Erythroblast (primary cell): ENCODE measurements at regions not wholly inside any gene's neighbourhood (a gene's known extent, or its start where the extent isn't known, plus 50 kb on each side); places are given as distances from the start of the nearest gene placed in this dataset.
"Not testable (repeated sequence)": the region's sequence is repeated elsewhere in the genome, so short reads cannot be mapped to it uniquely, and the experiment has no call there.

ENCODE experiments used
- DNase-seq, 2 experiments: peaks; one replicate each; lab custom pipeline; 2025; lab: John Stamatoyannopoulos, UW
- GATA1 ChIP-seq: IDR thresholded peaks from 2 replicates; pipeline ENCODE4 v1.6.1; 2011; ENCODE audit warnings: low read depth, mild to moderate bottlenecking, control low read depth, low read length, moderate library complexity
- POLR2A ChIP-seq: IDR thresholded peaks from 2 replicates; pipeline ENCODE4 v1.6.1; 2011; ENCODE audit warnings: mild to moderate bottlenecking, low read length

- DNase-seq: no peak
- no peak for TF ChIP-seq POLR2A
- no peak for TF ChIP-seq GATA1
These were observed 450.2 kb upstream of the MDGA2 start for GRCh38 chr14:48125654-48126053.

GRCh38 chr14:48113713-48114112, 438.3 kb upstream of the MDGA2 start:
- DNase-seq: no peak
- TF ChIP-seq GATA1: no peak
- no peak for TF ChIP-seq POLR2A

GRCh38 chr14:48111151-48111550, 435.7 kb upstream of the MDGA2 start:
- DNase-seq: no peak
- TF ChIP-seq GATA1: no peak
- TF ChIP-seq POLR2A: no peak

GRCh38 chr14:48107646-48108045, 432.2 kb upstream of the MDGA2 start:
- DNase-seq: no peak
- TF ChIP-seq GATA1: no peak
- no peak for TF ChIP-seq POLR2A

- TF ChIP-seq GATA1 (no peak), POLR2A (no peak)
- no peak for DNase-seq
These were observed 421.5 kb upstream of the MDGA2 start for GRCh38 chr14:48096897-48097296.

- DNase-seq: no peak
These were observed 411.1 kb upstream of the MDGA2 start for GRCh38 chr14:48086516-48086915.

GRCh38 chr14:48075487-48075886, 400.1 kb upstream of the MDGA2 start:
- no peak for TF ChIP-seq GATA1
- no peak for TF ChIP-seq POLR2A
- no peak for DNase-seq

More at GRCh38 chr14:48086516-48086915, 411.1 kb upstream of the MDGA2 start:
- TF ChIP-seq GATA1: no peak
- no peak for TF ChIP-seq POLR2A

- DNase-seq: no peak
- no peak for TF ChIP-seq GATA1
- no peak for TF ChIP-seq POLR2A
These were observed 377.6 kb upstream of the MDGA2 start for GRCh38 chr14:48052973-48053372.

- TF ChIP-seq POLR2A (no peak), GATA1 (no peak)
- DNase-seq: no peak
These were observed 360.4 kb upstream of the MDGA2 start for GRCh38 chr14:48035836-48036235.

- TF ChIP-seq POLR2A (no peak), GATA1 (no peak)
- DNase-seq: no peak
These were observed 351.7 kb upstream of the MDGA2 start for GRCh38 chr14:48027115-48027514.

GRCh38 chr14:48023881-48024280, 348.5 kb upstream of the MDGA2 start:
- DNase-seq: no peak

GRCh38 chr14:48011484-48011883, 336.1 kb upstream of the MDGA2 start:
- not testable (repeated sequence) for DNase-seq

More at GRCh38 chr14:48023881-48024280, 348.5 kb upstream of the MDGA2 start:
- no peak for TF ChIP-seq GATA1
- TF ChIP-seq POLR2A: no peak

GRCh38 chr14:48008646-48009045, 333.2 kb upstream of the MDGA2 start:
- TF ChIP-seq POLR2A (no peak), GATA1 (no peak)
- no peak for DNase-seq

- no peak for TF ChIP-seq GATA1
- no peak for TF ChIP-seq POLR2A
- DNase-seq: no peak
These were observed 330.6 kb upstream of the MDGA2 start for GRCh38 chr14:48005986-48006385.

- DNase-seq: no peak
- TF ChIP-seq GATA1 (no peak), POLR2A (no peak)
These were observed 318.5 kb upstream of the MDGA2 start for GRCh38 chr14:47993883-47994282.

GRCh38 chr14:47988175-47988574, 312.8 kb upstream of the MDGA2 start:
- DNase-seq: no peak
- TF ChIP-seq POLR2A (no peak), GATA1 (no peak)

GRCh38 chr14:47978871-47979270, 303.5 kb upstream of the MDGA2 start:
- no peak for DNase-seq
- TF ChIP-seq POLR2A (no peak), GATA1 (no peak)
